ENCODE measurements at regions not wholly inside any gene's neighbourhood (a gene's known extent, or its start where the extent isn't known, plus 50 kb on each side); places are given as distances from the start of the nearest gene placed in this dataset.

GRCh38 chr6:134464690-134465411 lies 146.9 kb upstream of the SGK1 start:
- H3K27ac ChIP-seq, result no peak overlapping the region
- DNase-seq, result no peak
- peaks cover 4 to 27% of the 10 kb centered on the region in 2 donors for H3K4me1 ChIP-seq
- H3K36me3 ChIP-seq, result no peaks in the 10 kb centered on the region
- no peak overlapping the region for H3K4me3 ChIP-seq (replicated peaks in 1 of 3)
- H3K27me3 ChIP-seq, result no peaks in the 10 kb centered on the region
- WGBS, 2 donors, result 83 to 89% methylated on average over 9 of the region's 9 CpGs
- TF ChIP-seq POLR2A (IDR thresholded peaks at IDR 0.05), result no peak
- TF ChIP-seq, protein P1, sequence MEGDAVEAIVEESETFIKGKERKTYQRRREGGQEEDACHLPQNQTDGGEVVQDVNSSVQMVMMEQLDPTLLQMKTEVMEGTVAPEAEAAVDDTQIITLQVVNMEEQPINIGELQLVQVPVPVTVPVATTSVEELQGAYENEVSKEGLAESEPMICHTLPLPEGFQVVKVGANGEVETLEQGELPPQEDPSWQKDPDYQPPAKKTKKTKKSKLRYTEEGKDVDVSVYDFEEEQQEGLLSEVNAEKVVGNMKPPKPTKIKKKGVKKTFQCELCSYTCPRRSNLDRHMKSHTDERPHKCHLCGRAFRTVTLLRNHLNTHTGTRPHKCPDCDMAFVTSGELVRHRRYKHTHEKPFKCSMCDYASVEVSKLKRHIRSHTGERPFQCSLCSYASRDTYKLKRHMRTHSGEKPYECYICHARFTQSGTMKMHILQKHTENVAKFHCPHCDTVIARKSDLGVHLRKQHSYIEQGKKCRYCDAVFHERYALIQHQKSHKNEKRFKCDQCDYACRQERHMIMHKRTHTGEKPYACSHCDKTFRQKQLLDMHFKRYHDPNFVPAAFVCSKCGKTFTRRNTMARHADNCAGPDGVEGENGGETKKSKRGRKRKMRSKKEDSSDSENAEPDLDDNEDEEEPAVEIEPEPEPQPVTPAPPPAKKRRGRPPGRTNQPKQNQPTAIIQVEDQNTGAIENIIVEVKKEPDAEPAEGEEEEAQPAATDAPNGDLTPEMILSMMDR (IDR thresholded peaks at IDR 0.05), result no peak
- intact Hi-C loops (cut with DNase I), result no loop called here
- no peaks in the 10 kb centered on the region for H3K9me3 ChIP-seq

DNA sequence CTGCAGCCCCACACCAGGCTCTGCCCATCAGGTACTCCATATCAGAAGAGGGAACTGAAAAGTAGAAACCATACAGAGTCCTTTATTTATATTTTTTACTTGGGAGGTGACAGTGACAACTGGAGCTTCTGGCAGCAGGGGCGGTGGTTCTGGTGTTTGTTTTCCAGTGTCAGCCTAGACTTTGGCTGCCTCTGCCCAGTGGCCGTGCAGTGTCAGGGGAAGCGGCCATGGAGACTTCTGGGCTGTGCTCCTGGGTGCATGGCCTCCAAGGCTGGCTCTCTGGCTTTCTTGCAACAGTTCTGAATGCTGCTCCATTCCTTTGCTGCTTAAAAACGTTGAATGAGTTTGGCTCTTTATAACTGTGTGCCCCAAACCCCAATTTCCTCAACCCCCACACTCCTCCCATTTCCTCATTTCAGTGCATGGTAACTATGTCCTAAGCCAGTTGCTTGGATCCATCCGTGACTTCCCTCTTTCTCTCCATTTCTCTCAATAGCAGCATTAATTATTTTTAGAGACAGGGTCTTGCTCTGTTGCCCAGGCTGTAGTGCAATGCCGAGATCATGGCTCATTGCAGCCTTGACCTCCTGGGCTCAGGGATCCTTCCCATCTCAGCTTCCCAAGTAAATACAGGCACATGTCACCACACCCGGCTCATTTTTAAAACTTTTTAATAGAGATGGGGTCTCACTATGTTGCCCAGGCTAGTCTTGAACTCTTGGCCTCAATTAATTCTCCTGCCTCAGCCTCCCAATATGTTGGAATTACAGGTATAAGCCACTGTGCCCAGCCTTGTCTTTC lies 141.1 kb upstream of the SGK1 start:
- TF ChIP-seq, protein P1 (IDR thresholded peaks at IDR 0.05), result no peak
- no peak for TF ChIP-seq POLR2A (IDR thresholded peaks at IDR 0.05)
- no peak overlapping the region for H3K4me3 ChIP-seq (replicated peaks in 1 of 3)
- peaks cover 0 to 4% of the 10 kb centered on the region in 2 donors for H3K4me1 ChIP-seq
- no peak for DNase-seq
- WGBS, 2 donors, result 80 to 87% methylated on average over 7 of the region's 7 CpGs
- intact Hi-C loops (cut with DNase I), result no loop called here
- H3K27ac ChIP-seq, result no peak overlapping the region
- H3K9me3 ChIP-seq, result no peaks in the 10 kb centered on the region
- no peaks in the 10 kb centered on the region for H3K36me3 ChIP-seq
- no peaks in the 10 kb centered on the region for H3K27me3 ChIP-seq

GRCh38 chr6:134457941-134458340 lies 140.0 kb upstream of the SGK1 start:
- Histone ChIP-seq H3K4me3 (replicated peaks in 1 of 3) (no peak overlapping the region), H3K9me3 (no peaks in the 10 kb centered on the region), H3K36me3 (no peaks in the 10 kb centered on the region), H3K27ac (no peak overlapping the region), H3K4me1 (peaks cover 0 to 8% of the 10 kb centered on the region in 2 donors), H3K27me3 (no peaks in the 10 kb centered on the region)
- WGBS, 2 donors, result 91 to 94% methylated on average over 5 of the region's 5 CpGs
- TF ChIP-seq, protein P1 (IDR thresholded peaks at IDR 0.05), result no peak
- no peak for TF ChIP-seq POLR2A (IDR thresholded peaks at IDR 0.05)
- no peak for DNase-seq
- intact Hi-C loops (cut with DNase I), result no loop called here

DNA sequence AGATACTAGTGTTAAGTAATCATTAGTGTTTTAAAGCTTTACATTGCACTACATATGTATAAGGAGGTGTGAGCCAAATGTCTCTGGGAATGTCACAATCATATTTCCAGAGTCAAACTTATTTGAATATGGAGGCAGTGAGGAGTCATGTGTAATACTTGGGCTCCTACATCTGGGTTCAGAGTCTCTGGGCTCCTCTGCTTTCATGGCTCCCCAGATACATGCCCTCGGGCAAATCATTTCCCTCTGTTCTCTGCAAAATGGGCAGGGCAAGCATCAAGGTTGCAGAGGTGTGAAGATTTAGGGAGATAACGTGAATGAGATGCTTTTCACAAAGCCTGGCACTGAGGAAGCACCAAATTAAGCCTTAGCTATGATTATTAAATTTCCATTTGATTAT lies 138.3 kb upstream of the SGK1 start:
- intact Hi-C loops (cut with DNase I), result no loop called here
- 86 to 93% methylated on average over 2 of the region's 2 CpGs for WGBS, 2 donors
- TF ChIP-seq POLR2A (IDR thresholded peaks at IDR 0.05), result no peak
- TF ChIP-seq, protein P1 (IDR thresholded peaks at IDR 0.05), result no peak
- peaks cover 0 to 8% of the 10 kb centered on the region in 2 donors for H3K4me1 ChIP-seq
- H3K36me3 ChIP-seq, result no peaks in the 10 kb centered on the region
- no peak for DNase-seq
- H3K27me3 ChIP-seq, result no peaks in the 10 kb centered on the region
- no peak overlapping the region for H3K4me3 ChIP-seq (replicated peaks in 1 of 3)
- no peaks in the 10 kb centered on the region for H3K9me3 ChIP-seq
- no peak overlapping the region for H3K27ac ChIP-seq

DNA sequence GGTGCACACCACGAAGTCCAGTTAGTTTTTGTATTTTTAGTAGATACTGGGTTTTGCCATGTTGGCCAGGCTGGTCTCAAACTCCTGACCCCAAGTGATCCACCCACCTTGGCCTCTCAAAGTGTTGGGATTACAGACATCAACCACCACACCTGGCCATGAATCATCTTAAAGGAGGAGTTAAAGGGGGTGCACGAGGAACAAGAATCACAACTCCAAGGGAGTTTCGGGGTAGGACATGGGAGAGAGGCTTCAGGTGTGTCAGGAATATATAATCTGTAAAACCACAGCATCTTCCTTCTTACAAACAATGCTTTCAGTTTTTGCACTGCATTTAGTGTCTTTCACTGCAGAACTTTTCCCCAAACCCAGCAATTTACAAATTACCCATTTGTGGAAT lies 137.4 kb upstream of the SGK1 start:
- H3K27me3 ChIP-seq, result no peaks in the 10 kb centered on the region
- H3K9me3 ChIP-seq, result no peaks in the 10 kb centered on the region
- H3K27ac ChIP-seq, result no peak overlapping the region
- TF ChIP-seq, protein P1 (IDR thresholded peaks at IDR 0.05), result no peak
- TF ChIP-seq POLR2A (IDR thresholded peaks at IDR 0.05), result no peak
- H3K4me1 ChIP-seq, result peaks cover 0 to 8% of the 10 kb centered on the region in 2 donors
- no peak for DNase-seq
- H3K36me3 ChIP-seq, result no peaks in the 10 kb centered on the region
- no peak overlapping the region for H3K4me3 ChIP-seq (replicated peaks in 1 of 3)
- intact Hi-C loops (cut with DNase I), result no loop called here
- 92 to 97% methylated on average over 3 of the region's 3 CpGs for WGBS, 2 donors
